Sigmoid colon (tissue), 6 donors: ENCODE measurements at regions not wholly inside any gene's neighbourhood (a gene's known extent, or its start where the extent isn't known, plus 50 kb on each side); places are given as distances from the start of the nearest gene placed in this dataset.
A peak's percentile ranks its signal among the peaks of the same experiment; 100 is the strongest.

Source experiments
- DNase-seq: peaks from one replicate; pipeline ENCODE4 v3.0.0-alpha.2; 2019
- H3K27ac ChIP-seq, 4 donors: fragments of 200-600 bp; sonication (generic); one replicate each; pipeline ENCODE4 v1.5.1; 2016 to 2019; ENCODE audit warnings: mild to moderate bottlenecking in 1 of 4
- H3K27me3 ChIP-seq, 3 donors: fragments of 200-600 bp; sonication (generic); one replicate each; pipeline ENCODE4 v1.5.1; 2019; ENCODE audit warnings: mild to moderate bottlenecking in 1 of 3
- H3K36me3 ChIP-seq, 4 donors: fragments of 200-600 bp; sonication (generic); one replicate each; pipeline ENCODE4 v1.5.1; 2016 to 2019
- H3K4me1 ChIP-seq, 4 donors: fragments of 200-600 bp; sonication (generic); one replicate each; pipeline ENCODE4 v1.5.1; 2017 to 2019
- H3K4me3 ChIP-seq, 4 donors: fragments of 200-600 bp; sonication (generic); one replicate each; pipeline ENCODE4 v1.5.1; 2017 to 2019; ENCODE audit warnings: mild to moderate bottlenecking in 2 of 4, moderate library complexity in 1 of 4
- H3K9me3 ChIP-seq, 4 donors: fragments of 200-600 bp in 3 of 4; sonication (generic) in 3 of 4; one replicate each; pipeline versions ENCODE4 v1.5.1 to v1.6.1; 2013 to 2019
- CTCF ChIP-seq, 4 experiments: fragments of 450-650 bp in 3 of 4; fragments of 200-600 bp in 1 of 4; IDR thresholded peaks; one replicate each; pipeline ENCODE4 v1.5.1; 2016 to 2019; ENCODE audit warnings: antibody characterized with exemption in 4 of 4, mild to moderate bottlenecking in 3 of 4, moderate library complexity in 2 of 4
- EP300 ChIP-seq, 4 donors: sonication (generic); formaldehyde crosslinking; IDR thresholded peaks; one replicate each; pipeline ENCODE4 v1.6.1; 2017; ENCODE audit warnings: antibody characterized with exemption in 4 of 4
- POLR2A ChIP-seq, 2 donors: fragments of 450-650 bp; IDR thresholded peaks; one replicate each; pipeline ENCODE4 v1.6.1; 2016; ENCODE audit warnings: antibody characterized with exemption in 2 of 2, mild to moderate bottlenecking in 2 of 2, moderate library complexity in 2 of 2
- POLR2AphosphoS5 ChIP-seq, 4 donors: sonication (generic); formaldehyde crosslinking; IDR thresholded peaks; one replicate each; pipeline ENCODE4 v1.6.1; 2017; ENCODE audit warnings: antibody characterized with exemption in 4 of 4
- WGBS, 2 donors: extraction: QIAGEN DNeasy Blood & Tissue Kit; methylation state at CpG; one replicate each; pipeline ENCODE4 v1.1.7; 2013; 5-methylcytosine and 5-hydroxymethylcytosine counted together
- intact Hi-C: fragments of 100-400 bp; cut with DNase I; formaldehyde crosslinking; loops from one replicate; pipeline ENCODE4 v1.15.1; 2023
- donor health status: healthy with polysubstance abuse.
- donor health status: healthy.

DNA sequence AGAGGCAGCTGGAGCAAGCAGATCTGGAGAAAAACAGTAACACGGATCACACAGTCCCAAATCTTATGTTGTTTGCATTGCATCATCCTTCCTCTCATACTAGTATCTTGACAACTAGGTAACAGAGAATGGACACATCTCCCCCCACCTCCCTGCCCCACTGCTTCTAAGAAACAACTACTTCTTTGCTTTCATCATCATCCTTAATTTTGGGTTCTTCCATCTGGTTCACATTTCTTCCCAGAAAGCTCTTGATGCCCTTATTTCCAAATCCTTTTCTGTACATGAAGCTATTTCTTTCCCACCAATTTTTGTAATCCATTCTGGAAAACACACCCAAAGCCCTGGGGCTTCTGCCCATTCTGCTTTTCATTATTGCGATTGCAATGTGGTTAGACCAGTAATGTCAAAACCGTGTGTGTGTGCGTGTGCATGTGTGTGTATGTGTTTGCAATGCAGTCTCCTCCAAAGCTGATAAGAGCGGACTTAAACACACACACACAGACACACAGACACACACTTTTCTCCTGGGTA is 254.7 kb upstream of the SLC30A5 start:
- WGBS, 2 donors = 80 to 87% methylated on average over 5 of the region's 5 CpGs
- no peaks in the 10 kb centered on the region for H3K27me3 ChIP-seq
- H3K27ac ChIP-seq = no peak overlapping the region
- intact Hi-C loops = no loop called here
- H3K4me3 ChIP-seq = no peak overlapping the region
- TF ChIP-seq POLR2A (IDR thresholded peaks at IDR 0.05) (no peak), EP300 (IDR thresholded peaks at IDR 0.05) (no peak)
- no peak for DNase-seq
- no peaks in the 10 kb centered on the region for H3K36me3 ChIP-seq
- H3K9me3 ChIP-seq = no peaks in the 10 kb centered on the region
- H3K4me1 ChIP-seq = peaks cover 0 to 7% (median 0%) of the 10 kb centered on the region in 4 donors

DNA sequence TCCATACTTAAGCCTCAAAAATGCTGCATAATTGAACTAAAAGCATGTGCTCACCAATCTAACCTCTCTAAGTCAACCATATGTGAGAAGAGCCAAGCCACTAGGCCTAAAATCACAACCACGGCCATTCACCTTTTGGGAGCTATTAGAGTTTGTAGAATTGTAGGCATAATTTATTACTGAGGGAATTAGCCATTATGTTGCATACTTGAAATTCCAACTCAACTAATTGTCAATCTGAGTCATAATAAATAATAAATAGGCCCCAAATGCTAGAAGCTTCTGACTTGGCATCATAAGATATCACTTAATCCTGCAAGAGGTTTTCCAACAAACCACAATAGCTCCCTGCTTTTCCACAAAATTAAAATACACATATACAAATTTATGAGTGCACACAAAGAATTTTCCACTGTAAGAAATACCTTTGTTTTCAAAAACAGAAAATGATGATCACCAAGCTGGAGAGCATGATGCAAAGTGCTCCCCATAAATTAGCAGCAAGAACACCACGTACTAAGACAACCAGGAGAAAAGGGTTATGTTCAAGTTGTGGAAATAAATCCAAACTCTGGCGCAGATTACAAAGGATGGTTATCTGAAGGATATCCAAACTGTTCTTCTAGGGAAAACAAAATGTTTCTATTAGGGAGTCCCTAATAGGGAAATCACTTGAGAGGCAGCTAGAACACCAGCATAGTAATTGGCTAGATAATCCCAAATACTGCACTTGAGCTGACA is 250.0 kb upstream of the SLC30A5 start:
- H3K9me3 ChIP-seq = no peaks in the 10 kb centered on the region
- peaks cover 0 to 23% (median 3%) of the 10 kb centered on the region in 4 donors for H3K4me1 ChIP-seq
- no peak overlapping the region for H3K4me3 ChIP-seq
- intact Hi-C loops = no loop called here
- peak overlapping the region in 2 of 4 donors; percentile 61 to 69 for H3K27ac ChIP-seq
- no peaks in the 10 kb centered on the region for H3K36me3 ChIP-seq
- no peak for DNase-seq
- WGBS, 2 donors = 89 to 90% methylated on average over 3 of the region's 3 CpGs
- TF ChIP-seq POLR2AphosphoS5 (IDR thresholded peaks at IDR 0.05) (peak; percentile 56 to 85 (median 67)), POLR2A (IDR thresholded peaks at IDR 0.05) (no peak), EP300 (IDR thresholded peaks at IDR 0.05) (peak; percentile 56 to 92 (median 68)), CTCF (IDR thresholded peaks at IDR 0.05) (no peak)
- H3K27me3 ChIP-seq = no peaks in the 10 kb centered on the region

DNA sequence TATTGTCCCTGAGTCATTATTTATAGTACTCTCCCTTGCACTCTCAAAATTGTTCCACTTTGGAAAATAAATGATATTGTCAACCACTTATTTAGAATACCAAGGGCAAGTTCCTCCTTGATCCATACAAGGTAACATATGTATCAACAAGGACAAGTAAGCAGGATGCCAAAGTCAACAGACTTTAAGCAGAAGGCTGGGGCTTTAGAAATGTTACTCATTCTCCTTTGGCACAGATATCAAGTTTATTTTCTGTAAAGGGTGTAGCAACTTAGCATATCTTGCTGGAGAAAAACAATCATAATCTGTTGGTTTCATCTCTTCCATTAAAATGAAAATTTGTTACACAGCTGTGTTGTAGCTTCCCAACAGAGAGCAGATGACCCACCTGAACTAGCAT is 248.7 kb upstream of the SLC30A5 start:
- no peaks in the 10 kb centered on the region for H3K36me3 ChIP-seq
- peak overlapping the region in 1 of 4 donors; percentile 59 for H3K27ac ChIP-seq
- peaks cover 0 to 23% (median 3%) of the 10 kb centered on the region in 4 donors for H3K4me1 ChIP-seq
- DNase-seq = no peak
- TF ChIP-seq CTCF (IDR thresholded peaks at IDR 0.05) (no peak), EP300 (IDR thresholded peaks at IDR 0.05) (no peak), POLR2AphosphoS5 (IDR thresholded peaks at IDR 0.05) (no peak), POLR2A (IDR thresholded peaks at IDR 0.05) (no peak)
- no peaks in the 10 kb centered on the region for H3K9me3 ChIP-seq
- intact Hi-C loops = no loop called here
- no peaks in the 10 kb centered on the region for H3K27me3 ChIP-seq
- H3K4me3 ChIP-seq = no peak overlapping the region

DNA sequence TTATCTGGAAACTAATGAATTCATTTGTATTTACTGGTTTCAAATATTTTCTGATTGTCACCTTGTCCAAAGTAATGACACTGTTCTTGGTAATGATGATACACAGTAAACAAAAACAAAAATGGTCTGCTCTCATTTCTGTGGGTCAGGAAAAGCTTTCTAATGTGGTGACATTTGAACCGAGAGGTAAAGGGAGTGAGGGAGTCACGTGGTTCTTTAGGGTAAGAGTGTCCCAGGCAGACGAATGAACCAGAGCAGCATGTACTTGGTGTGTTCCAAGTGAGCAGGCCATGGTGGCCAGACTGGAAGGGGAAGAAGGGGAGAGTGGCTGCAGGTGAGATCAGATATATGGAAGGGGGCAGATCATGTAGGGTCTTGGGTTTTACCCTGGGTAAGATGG is 247.0 kb upstream of the SLC30A5 start:
- Histone ChIP-seq H3K36me3 (no peaks in the 10 kb centered on the region), H3K27me3 (no peaks in the 10 kb centered on the region), H3K9me3 (peaks cover 0 to under 1% (median 0%) of the 10 kb centered on the region in 4 donors), H3K4me1 (peaks cover 0 to 23% (median 3%) of the 10 kb centered on the region in 4 donors), H3K4me3 (no peak overlapping the region), H3K27ac (no peak overlapping the region)
- DNase-seq = no peak
- WGBS, 2 donors = 86 to 92% methylated on average over 3 of the region's 3 CpGs
- intact Hi-C loops = no loop called here
- TF ChIP-seq EP300 (IDR thresholded peaks at IDR 0.05) = no peak
- TF ChIP-seq CTCF (IDR thresholded peaks at IDR 0.05) = no peak
- no peak for TF ChIP-seq POLR2A (IDR thresholded peaks at IDR 0.05)
- TF ChIP-seq POLR2AphosphoS5 (IDR thresholded peaks at IDR 0.05) = no peak

GRCh38 chr5:68848091-68848490 is 245.7 kb upstream of the SLC30A5 start:
- Histone ChIP-seq H3K4me1 (peaks cover 0 to 23% (median 3%) of the 10 kb centered on the region in 4 donors), H3K36me3 (no peaks in the 10 kb centered on the region), H3K27me3 (no peaks in the 10 kb centered on the region), H3K4me3 (no peak overlapping the region), H3K27ac (no peak overlapping the region), H3K9me3 (peaks cover 0 to 6% (median 2%) of the 10 kb centered on the region in 4 donors)
- WGBS, 2 donors = 95 to 96% methylated on average over 3 of the region's 3 CpGs
- DNase-seq = no peak
- no peak for TF ChIP-seq POLR2AphosphoS5 (IDR thresholded peaks at IDR 0.05)
- TF ChIP-seq EP300 (IDR thresholded peaks at IDR 0.05) = no peak
- TF ChIP-seq POLR2A (IDR thresholded peaks at IDR 0.05) = no peak
- TF ChIP-seq CTCF (IDR thresholded peaks at IDR 0.05) = no peak
- intact Hi-C loops = no loop called here
